Nephron (organoid): ENCODE measurements at regions not wholly inside any gene's neighbourhood (a gene's known extent, or its start where the extent isn't known, plus 50 kb on each side); places are given as distances from the start of the nearest gene placed in this dataset.

Experiments used
- H3K27ac Mint-ChIP-seq, 3 experiments: 2 replicates each; pipeline ENCODE4 v1.8.0; 2020; ENCODE audit warnings: mixed read lengths in 3 of 3, mild to moderate bottlenecking in 2 of 3, moderate library complexity in 1 of 3
- H3K27me3 Mint-ChIP-seq: 2 replicates; pipeline ENCODE4 v1.8.0; 2021; ENCODE audit warnings: low read depth, mild to moderate bottlenecking, moderate library complexity, mixed read lengths
- H3K36me3 Mint-ChIP-seq: 2 replicates; pipeline ENCODE4 v1.8.0; 2020; ENCODE audit warnings: low read depth, mixed read lengths
- H3K4me1 Mint-ChIP-seq: 2 replicates; pipeline ENCODE4 v1.8.0; 2020; ENCODE audit warnings: mixed read lengths
- H3K4me3 Mint-ChIP-seq, 3 experiments: 2 replicates each; pipeline ENCODE4 v1.8.0; 2020; ENCODE audit warnings: mild to moderate bottlenecking in 3 of 3, mixed read lengths in 3 of 3, moderate library complexity in 2 of 3
- H3K9me3 Mint-ChIP-seq: 2 replicates; pipeline ENCODE4 v1.8.0; 2020; ENCODE audit warnings: mixed read lengths
- CTCF ChIP-seq, 3 experiments: fragments of 200-600 bp; sonication (generic); IDR thresholded peaks; one replicate each; pipeline ENCODE4 v1.5.0; 2021; ENCODE audit warnings: antibody characterized with exemption in 3 of 3; ENCODE audit not compliant: unreplicated experiment in 3 of 3

- Mint-ChIP-seq H3K4me3 (no peak overlapping the region), H3K27ac (no peak overlapping the region), H3K36me3 (peaks cover 26% of the 10 kb centered on the region), H3K9me3 (peaks cover 14% of the 10 kb centered on the region), H3K27me3 (no peaks in the 10 kb centered on the region), H3K4me1 (no peaks in the 10 kb centered on the region)
- no peak for TF ChIP-seq CTCF (IDR thresholded peaks at IDR 0.05; ENCODE audit: unreplicated experiment in 3 of 3)
Measured at GRCh38 chr5:93967923-93968322, 226.5 kb upstream of the POU5F2 start.

GRCh38 chr5:93964421-93964820 is 223.0 kb upstream of the POU5F2 start:
- peaks cover 20% of the 10 kb centered on the region for H3K36me3 Mint-ChIP-seq
- no peak overlapping the region for H3K4me3 Mint-ChIP-seq

GRCh38 chr5:93960042-93960441 is 218.6 kb upstream of the POU5F2 start:
- Mint-ChIP-seq H3K27ac (no peak overlapping the region), H3K36me3 (peaks cover 6% of the 10 kb centered on the region), H3K4me1 (no peaks in the 10 kb centered on the region), H3K27me3 (no peaks in the 10 kb centered on the region), H3K9me3 (no peaks in the 10 kb centered on the region), H3K4me3 (no peak overlapping the region)
- no peak for TF ChIP-seq CTCF (IDR thresholded peaks at IDR 0.05; ENCODE audit: unreplicated experiment in 3 of 3)

More at GRCh38 chr5:93964421-93964820, 223.0 kb upstream of the POU5F2 start:
- H3K27me3 Mint-ChIP-seq: no peaks in the 10 kb centered on the region
- H3K4me1 Mint-ChIP-seq: no peaks in the 10 kb centered on the region
- TF ChIP-seq CTCF (IDR thresholded peaks at IDR 0.05; ENCODE audit: unreplicated experiment in 3 of 3): no peak
- peaks cover 7% of the 10 kb centered on the region for H3K9me3 Mint-ChIP-seq
- H3K27ac Mint-ChIP-seq: no peak overlapping the region

GRCh38 chr5:93956006-93956405 is 214.6 kb upstream of the POU5F2 start:
- no peaks in the 10 kb centered on the region for H3K4me1 Mint-ChIP-seq
- H3K36me3 Mint-ChIP-seq: peaks cover 23% of the 10 kb centered on the region
- no peaks in the 10 kb centered on the region for H3K9me3 Mint-ChIP-seq
- TF ChIP-seq CTCF (IDR thresholded peaks at IDR 0.05; ENCODE audit: unreplicated experiment in 3 of 3): no peak
- H3K27me3 Mint-ChIP-seq: no peaks in the 10 kb centered on the region
- H3K4me3 Mint-ChIP-seq: no peak overlapping the region
- H3K27ac Mint-ChIP-seq: no peak overlapping the region

GRCh38 chr5:93954421-93955069 is 213.1 kb upstream of the POU5F2 start:
- Mint-ChIP-seq H3K9me3 (peaks cover 6% of the 10 kb centered on the region), H3K27me3 (no peaks in the 10 kb centered on the region), H3K4me3 (no peak overlapping the region), H3K27ac (no peak overlapping the region), H3K36me3 (peaks cover 31% of the 10 kb centered on the region), H3K4me1 (no peaks in the 10 kb centered on the region)
- TF ChIP-seq CTCF (IDR thresholded peaks at IDR 0.05; ENCODE audit: unreplicated experiment in 3 of 3): no peak

GRCh38 chr5:93953442-93953841 is 212.0 kb upstream of the POU5F2 start:
- Mint-ChIP-seq H3K27ac (no peak overlapping the region), H3K4me3 (no peak overlapping the region), H3K36me3 (peaks cover 36% of the 10 kb centered on the region), H3K27me3 (no peaks in the 10 kb centered on the region), H3K9me3 (peaks cover 10% of the 10 kb centered on the region), H3K4me1 (no peaks in the 10 kb centered on the region)
- TF ChIP-seq CTCF (IDR thresholded peaks at IDR 0.05; ENCODE audit: unreplicated experiment in 3 of 3): no peak
